Kidney epithelial cell (primary cell): ENCODE measurements at regions not wholly inside any gene's neighbourhood (a gene's known extent, or its start where the extent isn't known, plus 50 kb on each side); places are given as distances from the start of the nearest gene placed in this dataset.

Experiments used
- DNase-seq: peaks from one replicate; pipeline ENCODE4 v3.0.0-alpha.2; 2010; ENCODE audit warnings: low read depth
- H3K27me3 ChIP-seq: 2 replicates; pipeline ENCODE4 v1.6.0; 2011; ENCODE audit warnings: low read length; ENCODE audit not compliant: control insufficient read depth, insufficient read depth
- H3K36me3 ChIP-seq: 2 replicates; pipeline ENCODE4 v1.5.1; 2011; ENCODE audit warnings: low read length; ENCODE audit not compliant: control insufficient read depth, insufficient read depth
- H3K4me3 ChIP-seq: 2 replicates; pipeline ENCODE4 v1.5.1; 2011; ENCODE audit warnings: low read depth, mild to moderate bottlenecking, control low read depth, low read length
- CTCF ChIP-seq: IDR thresholded peaks from 2 replicates; pipeline ENCODE4 v1.5.1; 2011; ENCODE audit warnings: mild to moderate bottlenecking, moderate library complexity, low read length, control low read depth, inconsistent platforms; ENCODE audit not compliant: insufficient read depth, poor library complexity, severe bottlenecking

- Histone ChIP-seq H3K36me3 (no peaks in the 10 kb centered on the region), H3K4me3 (no peak overlapping the region), H3K27me3 (no peaks in the 10 kb centered on the region)
- no peak for DNase-seq
- TF ChIP-seq CTCF: no peak
Observed at GRCh38 chr7:155203882-155204691, 93.6 kb upstream of the INSIG1 start.

DNA sequence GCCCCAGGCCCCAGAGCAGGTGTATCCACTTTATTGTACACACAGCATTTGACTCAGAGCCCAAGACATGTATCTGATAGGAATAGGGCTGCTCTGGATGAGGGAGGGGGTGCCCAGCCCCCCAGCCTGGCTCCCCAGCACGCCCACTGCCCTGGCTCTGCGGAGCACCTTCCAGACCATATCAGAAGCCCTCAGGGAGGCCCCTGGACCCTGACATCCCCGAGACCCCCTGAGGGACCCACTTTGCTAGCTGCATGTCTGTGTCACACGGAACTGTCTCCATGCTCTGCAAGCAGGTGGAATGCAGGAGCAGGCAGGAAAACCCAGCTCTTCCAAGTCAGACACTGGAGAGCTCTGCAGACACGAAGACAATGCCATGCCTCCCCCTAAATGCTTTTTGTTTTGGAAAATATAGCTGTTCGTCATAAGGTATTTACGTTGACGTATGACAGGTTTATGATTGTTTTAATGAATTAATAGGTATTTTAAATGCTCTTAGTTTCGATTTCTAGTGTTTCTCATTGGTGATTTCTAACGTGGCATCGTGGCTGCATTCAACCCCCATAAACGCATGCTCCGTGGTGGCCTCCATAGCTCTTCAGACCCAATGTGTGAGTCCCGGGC is 92.8 kb upstream of the INSIG1 start:
- TF ChIP-seq CTCF: no peak
- no peaks in the 10 kb centered on the region for H3K36me3 ChIP-seq
- no peak overlapping the region for H3K4me3 ChIP-seq
- H3K27me3 ChIP-seq: no peaks in the 10 kb centered on the region
- no peak for DNase-seq

- TF ChIP-seq CTCF: no peak
- Histone ChIP-seq H3K4me3 (peak overlapping the region; percentile 9), H3K36me3 (no peaks in the 10 kb centered on the region)
Observed at GRCh38 chr7:155205368-155206317, 92.0 kb upstream of the INSIG1 start.

DNA sequence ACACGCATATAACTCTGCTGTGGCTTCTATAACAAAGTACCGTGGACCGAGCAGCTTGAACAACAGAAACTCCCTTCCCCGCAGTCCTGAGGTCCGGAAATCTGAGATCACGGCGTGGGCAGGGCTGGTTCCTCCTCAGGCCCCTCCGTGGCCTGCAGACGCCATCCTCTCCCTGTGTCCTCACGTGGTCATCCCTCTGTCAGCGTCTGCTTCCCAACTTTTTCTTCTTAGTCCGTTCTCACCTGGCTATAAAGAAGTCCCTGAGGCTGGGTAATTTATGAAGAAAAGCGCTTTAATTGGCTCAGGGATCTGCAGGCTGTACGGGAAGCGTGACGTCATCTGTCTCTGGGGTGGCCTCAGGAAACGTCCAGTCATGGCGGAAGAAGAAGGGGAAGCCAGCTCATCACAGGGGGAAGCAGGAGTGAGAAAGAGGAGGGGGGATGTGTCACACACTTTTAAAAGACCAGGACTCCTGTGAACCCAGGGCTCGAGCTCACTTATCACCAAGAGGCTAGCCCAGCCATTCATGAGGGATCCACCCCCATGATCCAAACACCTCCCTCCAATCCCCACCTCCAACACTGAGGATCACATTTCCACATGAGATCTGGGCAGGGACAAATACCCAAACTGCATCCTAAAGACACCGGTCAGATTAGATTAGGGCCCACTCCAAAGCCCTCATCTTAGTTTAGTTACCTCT is 91.2 kb upstream of the INSIG1 start:
- no peak for TF ChIP-seq CTCF
- Histone ChIP-seq H3K36me3 (no peaks in the 10 kb centered on the region), H3K27me3 (no peaks in the 10 kb centered on the region), H3K4me3 (peak overlapping the region; percentile 9)
- DNase-seq: peak; percentile 74

More at GRCh38 chr7:155205368-155206317, 92.0 kb upstream of the INSIG1 start:
- DNase-seq: peak; percentile 99
- H3K27me3 ChIP-seq: no peaks in the 10 kb centered on the region

DNA sequence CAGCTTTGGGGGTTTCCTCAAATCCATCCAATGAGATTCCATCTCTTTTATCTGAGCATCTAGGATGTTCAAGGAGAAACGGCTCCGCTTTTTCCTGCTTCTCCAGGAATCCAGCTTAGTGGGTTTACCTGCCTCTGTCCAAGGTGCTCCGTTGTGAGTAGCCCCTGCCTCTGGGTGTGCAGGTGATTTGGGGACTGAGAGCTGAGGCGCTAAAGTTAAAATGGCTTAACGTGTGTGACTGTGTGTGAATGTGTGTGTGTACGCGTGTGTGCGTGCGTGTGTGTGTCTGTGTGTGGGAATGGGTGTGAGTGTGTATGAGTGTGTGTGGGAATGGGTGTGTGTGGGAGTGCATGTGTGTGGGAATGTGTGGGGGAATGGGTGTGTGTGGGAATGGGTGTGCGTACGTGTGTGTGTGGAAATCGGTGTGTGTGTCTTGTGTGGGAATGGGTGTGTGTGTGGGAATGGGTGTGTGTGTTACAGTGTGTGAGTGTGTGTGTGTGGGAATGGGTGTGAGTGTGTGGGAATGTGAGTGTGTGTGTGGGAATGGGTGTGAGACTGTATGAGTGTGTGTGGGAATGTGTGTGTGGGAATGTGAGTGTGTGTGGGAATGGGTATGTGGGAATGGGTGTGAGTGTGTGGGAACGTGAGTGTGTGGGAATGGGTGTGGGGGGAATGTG is 90.2 kb upstream of the INSIG1 start:
- Histone ChIP-seq H3K27me3 (no peaks in the 10 kb centered on the region), H3K4me3 (no peak overlapping the region), H3K36me3 (no peaks in the 10 kb centered on the region)
- TF ChIP-seq CTCF: no peak
- DNase-seq: no peak
